ENCODE measurements at regions not wholly inside any gene's neighbourhood (a gene's known extent, or its start where the extent isn't known, plus 50 kb on each side); places are given as distances from the start of the nearest gene placed in this dataset.

- no peaks in the 10 kb centered on the region for H3K4me1 ChIP-seq (ENCODE audit: control insufficient read depth in 2 of 3, insufficient read depth in 2 of 3, low read depth in 1 of 3, low read length in 3 of 3)
- TF ChIP-seq, protein P1, sequence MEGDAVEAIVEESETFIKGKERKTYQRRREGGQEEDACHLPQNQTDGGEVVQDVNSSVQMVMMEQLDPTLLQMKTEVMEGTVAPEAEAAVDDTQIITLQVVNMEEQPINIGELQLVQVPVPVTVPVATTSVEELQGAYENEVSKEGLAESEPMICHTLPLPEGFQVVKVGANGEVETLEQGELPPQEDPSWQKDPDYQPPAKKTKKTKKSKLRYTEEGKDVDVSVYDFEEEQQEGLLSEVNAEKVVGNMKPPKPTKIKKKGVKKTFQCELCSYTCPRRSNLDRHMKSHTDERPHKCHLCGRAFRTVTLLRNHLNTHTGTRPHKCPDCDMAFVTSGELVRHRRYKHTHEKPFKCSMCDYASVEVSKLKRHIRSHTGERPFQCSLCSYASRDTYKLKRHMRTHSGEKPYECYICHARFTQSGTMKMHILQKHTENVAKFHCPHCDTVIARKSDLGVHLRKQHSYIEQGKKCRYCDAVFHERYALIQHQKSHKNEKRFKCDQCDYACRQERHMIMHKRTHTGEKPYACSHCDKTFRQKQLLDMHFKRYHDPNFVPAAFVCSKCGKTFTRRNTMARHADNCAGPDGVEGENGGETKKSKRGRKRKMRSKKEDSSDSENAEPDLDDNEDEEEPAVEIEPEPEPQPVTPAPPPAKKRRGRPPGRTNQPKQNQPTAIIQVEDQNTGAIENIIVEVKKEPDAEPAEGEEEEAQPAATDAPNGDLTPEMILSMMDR (IDR thresholded peaks at IDR 0.05; ENCODE audit: borderline replicate concordance, extremely low read depth, insufficient read depth), result no peak
- intact Hi-C loops (cut with DNase I), result no loop called here
- no peak overlapping the region for H3K4me3 ChIP-seq (ENCODE audit: low read length in 3 of 3)
- no peak overlapping the region for H3K9ac ChIP-seq (ENCODE audit: low read length in 3 of 3)
- no peak for DNase-seq
- no peak overlapping the region for H3K27ac ChIP-seq (ENCODE audit: low read depth in 2 of 2, low read length in 2 of 2)
- no peak for FAIRE-seq
- H3K36me3 ChIP-seq (ENCODE audit: control insufficient read depth in 2 of 3, insufficient read depth in 3 of 3, low read length in 3 of 3), result no peaks in the 10 kb centered on the region
- no peaks in the 10 kb centered on the region for H3K9me3 ChIP-seq (ENCODE audit: control insufficient read depth in 2 of 3, insufficient read depth in 1 of 3, low read length in 3 of 3)
- H3K27me3 ChIP-seq (ENCODE audit: control insufficient read depth, insufficient read depth, low read length), result no peaks in the 10 kb centered on the region
Observed at GRCh38 chr17:71528210-71528609, 592.6 kb upstream of the SOX9 start.

- FAIRE-seq, result no peak
- Histone ChIP-seq H3K27me3 (ENCODE audit: control insufficient read depth, insufficient read depth, low read length) (no peaks in the 10 kb centered on the region), H3K9me3 (ENCODE audit: control insufficient read depth in 2 of 3, insufficient read depth in 1 of 3, low read length in 3 of 3) (no peaks in the 10 kb centered on the region), H3K4me1 (ENCODE audit: control insufficient read depth in 2 of 3, insufficient read depth in 2 of 3, low read depth in 1 of 3, low read length in 3 of 3) (no peaks in the 10 kb centered on the region), H3K36me3 (ENCODE audit: control insufficient read depth in 2 of 3, insufficient read depth in 3 of 3, low read length in 3 of 3) (no peaks in the 10 kb centered on the region), H3K27ac (ENCODE audit: low read depth in 2 of 2, low read length in 2 of 2) (no peak overlapping the region), H3K9ac (ENCODE audit: low read length in 3 of 3) (no peak overlapping the region), H3K4me3 (ENCODE audit: low read length in 3 of 3) (no peak overlapping the region)
- intact Hi-C loops (cut with DNase I), result no loop called here
- DNase-seq, result no peak
- TF ChIP-seq, protein P1 (IDR thresholded peaks at IDR 0.05; ENCODE audit: borderline replicate concordance, extremely low read depth, insufficient read depth), result no peak
Observed at GRCh38 chr17:71530248-71530647, 590.6 kb upstream of the SOX9 start.

GRCh38 chr17:71535321-71535720, 585.5 kb upstream of the SOX9 start:
- DNase-seq (no peak), FAIRE-seq (no peak)
- Histone ChIP-seq H3K4me1 (ENCODE audit: control insufficient read depth in 2 of 3, insufficient read depth in 2 of 3, low read depth in 1 of 3, low read length in 3 of 3) (no peaks in the 10 kb centered on the region), H3K9ac (ENCODE audit: low read length in 3 of 3) (no peak overlapping the region), H3K36me3 (ENCODE audit: control insufficient read depth in 2 of 3, insufficient read depth in 3 of 3, low read length in 3 of 3) (no peaks in the 10 kb centered on the region), H3K27ac (ENCODE audit: low read depth in 2 of 2, low read length in 2 of 2) (no peak overlapping the region), H3K9me3 (ENCODE audit: control insufficient read depth in 2 of 3, insufficient read depth in 1 of 3, low read length in 3 of 3) (no peaks in the 10 kb centered on the region), H3K4me3 (ENCODE audit: low read length in 3 of 3) (no peak overlapping the region), H3K27me3 (ENCODE audit: control insufficient read depth, insufficient read depth, low read length) (no peaks in the 10 kb centered on the region)
- intact Hi-C loops (cut with DNase I), result no loop called here
- TF ChIP-seq, protein P1 (IDR thresholded peaks at IDR 0.05; ENCODE audit: borderline replicate concordance, extremely low read depth, insufficient read depth), result no peak

- H3K36me3 ChIP-seq (ENCODE audit: control insufficient read depth in 2 of 3, insufficient read depth in 3 of 3, low read length in 3 of 3), result no peaks in the 10 kb centered on the region
- H3K27me3 ChIP-seq (ENCODE audit: control insufficient read depth, insufficient read depth, low read length), result no peaks in the 10 kb centered on the region
- no peak overlapping the region for H3K4me3 ChIP-seq (ENCODE audit: low read length in 3 of 3)
- intact Hi-C loops (cut with DNase I), result no loop called here
- no peak for DNase-seq
- H3K4me1 ChIP-seq (ENCODE audit: control insufficient read depth in 2 of 3, insufficient read depth in 2 of 3, low read depth in 1 of 3, low read length in 3 of 3), result no peaks in the 10 kb centered on the region
- no peak overlapping the region for H3K27ac ChIP-seq (ENCODE audit: low read depth in 2 of 2, low read length in 2 of 2)
- no peak overlapping the region for H3K9ac ChIP-seq (ENCODE audit: low read length in 3 of 3)
- H3K9me3 ChIP-seq (ENCODE audit: control insufficient read depth in 2 of 3, insufficient read depth in 1 of 3, low read length in 3 of 3), result no peaks in the 10 kb centered on the region
- TF ChIP-seq, protein P1 (IDR thresholded peaks at IDR 0.05; ENCODE audit: borderline replicate concordance, extremely low read depth, insufficient read depth), result no peak
- no peak for FAIRE-seq
Observed at GRCh38 chr17:71546419-71546818, 574.4 kb upstream of the SOX9 start.

All from kidney (tissue), 13 donors.